ENCODE measurements at regions not wholly inside any gene's neighbourhood (a gene's known extent, or its start where the extent isn't known, plus 50 kb on each side); places are given as distances from the start of the nearest gene placed in this dataset.

DNA sequence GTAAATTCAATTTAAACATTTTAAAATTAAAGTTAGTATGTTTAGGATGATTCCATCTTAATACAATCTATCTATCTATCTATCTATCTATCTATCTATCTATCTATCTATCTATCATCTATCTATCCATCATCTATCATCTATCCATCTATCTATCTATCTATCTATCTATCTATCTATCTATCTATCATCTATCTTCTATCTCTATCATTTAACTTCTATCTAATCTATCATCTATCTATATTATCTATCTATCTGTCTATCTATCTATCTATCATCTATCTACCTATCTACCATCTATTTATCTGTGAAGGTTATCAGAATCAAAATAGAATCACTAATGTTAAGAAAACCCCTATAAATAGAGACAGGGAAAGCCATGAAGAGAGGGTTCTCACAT, 78.3 kb downstream of the RAMP3 start:
- no peak for DNase-seq (ENCODE audit: low read depth)

DNA sequence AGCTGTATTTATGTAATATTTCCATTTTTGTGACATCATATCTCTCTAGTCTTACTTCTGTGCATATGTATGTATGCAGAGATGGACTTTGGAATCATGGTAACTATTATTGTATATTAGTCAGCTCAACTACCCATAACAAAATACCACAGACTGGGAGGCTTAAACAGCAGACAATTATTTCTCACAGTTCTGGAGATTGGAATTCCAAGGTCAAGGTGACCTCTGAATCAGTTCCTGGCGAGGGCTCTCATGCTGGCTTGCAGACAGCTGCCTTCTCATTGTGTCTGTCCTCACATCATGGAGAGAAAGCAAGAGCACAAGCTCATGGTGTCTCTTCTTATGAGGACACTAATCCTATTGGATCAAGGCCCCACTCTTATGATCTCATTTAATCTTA, 79.1 kb downstream of the RAMP3 start:
- DNase-seq (ENCODE audit: low read depth): no peak

DNA sequence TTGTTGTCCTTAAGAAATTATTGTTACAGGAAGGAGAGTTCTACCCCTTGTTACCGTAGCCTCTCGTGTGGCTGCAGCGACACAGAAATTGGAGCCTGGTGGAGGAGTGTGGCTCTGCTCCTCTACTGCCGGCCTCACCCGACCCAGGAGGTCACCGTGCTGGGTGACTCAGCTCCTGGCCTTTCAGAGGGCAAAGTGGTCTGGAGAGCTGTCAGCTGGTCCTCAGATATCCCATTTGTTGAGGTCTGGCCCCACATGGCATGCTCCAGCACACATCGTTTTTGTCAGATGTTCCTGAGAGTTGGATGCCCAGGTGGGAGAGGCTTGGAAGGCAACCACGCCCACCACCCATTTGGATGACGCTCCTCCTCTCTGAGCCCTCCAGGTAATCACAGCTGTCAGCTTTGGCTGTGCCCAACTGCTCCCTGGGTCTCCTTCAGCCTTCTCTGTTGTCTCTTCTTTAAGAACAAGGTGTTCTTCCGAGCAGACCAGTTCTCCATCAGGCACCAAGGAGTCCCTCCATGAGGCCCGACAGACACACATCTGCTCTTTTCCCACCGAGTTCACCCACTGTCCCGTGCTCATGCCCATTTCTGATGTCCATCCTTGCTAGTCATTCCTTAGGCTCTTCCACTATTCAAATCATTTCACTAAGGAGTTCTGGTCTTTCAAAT, 80.3 kb downstream of the RAMP3 start:
- DNase-seq (ENCODE audit: low read depth): no peak

DNA sequence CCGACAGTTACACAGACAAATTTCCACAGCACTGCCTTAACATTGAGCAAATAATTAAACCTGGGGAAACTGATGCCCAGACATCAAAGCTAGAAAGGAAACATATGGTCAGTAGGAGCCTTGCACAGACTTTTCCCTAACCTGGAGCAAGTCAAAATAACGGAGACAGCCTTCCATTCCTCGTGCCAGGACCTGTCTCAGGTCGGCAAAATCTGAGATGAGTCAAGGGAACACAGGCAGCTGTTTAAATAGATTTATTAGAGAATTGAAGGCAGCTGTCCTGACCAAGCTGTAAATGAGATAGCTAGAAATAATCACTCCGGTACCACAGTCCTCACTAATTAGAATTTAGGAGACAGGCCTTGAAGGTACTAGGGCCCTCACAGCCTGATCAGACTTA, 81.2 kb downstream of the RAMP3 start:
- no peak for DNase-seq (ENCODE audit: low read depth)

DNA sequence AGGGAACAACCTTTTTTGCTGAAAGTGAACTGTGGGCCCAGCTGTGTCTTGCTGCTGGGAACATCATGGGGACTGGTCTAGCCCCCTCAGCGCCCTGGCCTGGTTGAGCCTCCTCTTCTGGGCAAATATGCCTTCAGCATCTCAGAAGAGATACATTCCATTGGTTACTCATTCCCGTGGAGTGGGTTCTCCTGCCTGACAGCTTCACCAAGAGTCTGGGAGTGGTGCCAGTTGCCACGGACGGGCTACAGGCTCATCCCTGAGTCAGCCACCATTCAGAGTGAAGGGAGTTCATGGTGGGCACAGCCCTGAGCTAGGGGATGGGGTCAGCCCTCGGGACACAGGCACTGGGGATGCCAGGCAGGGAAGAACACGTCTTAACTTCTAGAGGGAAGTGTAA, 81.9 kb downstream of the RAMP3 start:
- DNase-seq (ENCODE audit: low read depth): no peak

DNA sequence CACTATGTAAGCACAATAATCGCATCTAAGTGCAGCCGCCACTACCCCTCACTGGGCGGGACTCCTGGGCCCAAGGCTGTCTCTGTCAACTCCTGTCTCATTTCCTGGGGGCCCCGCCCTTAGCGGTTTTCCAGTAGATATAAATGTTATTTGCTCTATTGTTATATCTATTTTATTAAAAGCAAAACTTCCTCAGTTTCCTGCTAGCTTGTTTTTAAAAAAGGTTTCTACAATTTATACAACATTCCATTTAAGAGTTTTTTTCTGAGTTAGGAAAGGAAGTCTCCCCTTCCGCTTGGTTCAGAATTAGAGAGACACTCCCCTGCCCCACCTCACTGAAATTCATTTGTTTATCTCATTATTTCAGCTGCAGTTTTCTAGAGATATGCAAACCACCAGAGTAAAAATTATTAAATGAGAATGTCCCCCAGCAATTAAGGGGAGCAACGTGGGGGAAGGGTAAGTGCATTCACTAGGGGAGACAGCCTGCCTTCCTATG, 82.7 kb downstream of the RAMP3 start:
- DNase-seq (ENCODE audit: low read depth): no peak

DNA sequence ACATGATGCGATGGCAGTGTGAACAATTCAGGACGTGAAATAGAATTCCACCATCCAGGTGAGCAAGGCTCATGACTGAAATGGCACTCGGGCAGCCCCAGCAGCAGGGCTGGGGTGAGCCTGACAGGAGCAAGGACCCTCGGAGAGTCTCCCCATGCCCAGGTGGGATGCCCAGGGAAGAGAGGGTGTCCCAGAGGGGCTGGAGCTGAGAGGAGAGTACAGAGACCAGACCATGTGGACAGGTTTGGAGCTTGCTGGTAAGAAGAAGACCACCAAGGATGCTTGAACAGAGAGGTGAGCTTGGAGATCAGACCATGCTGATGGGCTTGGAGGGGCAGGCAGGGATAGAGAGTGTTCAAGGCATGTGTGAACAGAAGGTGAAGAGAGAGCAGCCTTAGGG, 83.3 kb downstream of the RAMP3 start:
- DNase-seq (ENCODE audit: low read depth): no peak

DNA sequence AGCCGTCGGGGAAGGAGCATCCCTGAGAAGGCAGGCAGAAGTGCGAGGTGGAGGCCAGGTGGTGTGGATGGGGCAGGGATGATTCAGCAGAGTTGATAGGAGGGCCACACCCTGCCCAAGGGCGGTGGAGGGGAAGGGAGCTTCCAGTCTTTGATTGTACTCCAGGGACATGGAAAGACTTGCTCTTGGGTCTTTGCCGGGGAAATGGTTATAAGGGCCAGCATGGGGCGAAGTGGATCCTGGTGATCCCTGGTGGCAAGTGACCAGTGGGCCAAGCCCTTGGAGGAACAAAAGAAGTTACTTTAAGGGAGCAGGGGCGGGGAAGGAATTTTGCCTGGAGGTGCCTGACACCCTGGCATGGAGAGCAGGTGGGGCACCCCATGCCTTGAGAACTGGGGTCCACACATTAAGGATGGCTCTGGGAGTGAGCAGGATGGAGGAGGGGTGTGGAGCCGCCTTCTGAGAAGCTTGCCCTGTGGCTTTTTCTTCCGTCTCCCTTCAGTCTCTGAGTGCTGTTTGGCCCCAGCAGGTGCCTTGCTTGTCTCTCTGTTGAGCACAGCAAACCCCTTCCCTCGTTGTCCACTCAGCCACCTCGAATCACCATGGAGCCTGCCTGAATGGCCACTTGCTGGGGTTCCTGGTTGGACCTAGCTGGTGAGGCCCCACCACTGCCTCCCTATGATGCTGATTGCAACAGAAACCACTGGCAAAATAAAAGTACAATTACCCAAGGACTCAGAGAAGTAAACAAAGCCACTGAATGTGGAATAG, 83.9 kb downstream of the RAMP3 start:
- DNase-seq (ENCODE audit: low read depth): no peak

DNA sequence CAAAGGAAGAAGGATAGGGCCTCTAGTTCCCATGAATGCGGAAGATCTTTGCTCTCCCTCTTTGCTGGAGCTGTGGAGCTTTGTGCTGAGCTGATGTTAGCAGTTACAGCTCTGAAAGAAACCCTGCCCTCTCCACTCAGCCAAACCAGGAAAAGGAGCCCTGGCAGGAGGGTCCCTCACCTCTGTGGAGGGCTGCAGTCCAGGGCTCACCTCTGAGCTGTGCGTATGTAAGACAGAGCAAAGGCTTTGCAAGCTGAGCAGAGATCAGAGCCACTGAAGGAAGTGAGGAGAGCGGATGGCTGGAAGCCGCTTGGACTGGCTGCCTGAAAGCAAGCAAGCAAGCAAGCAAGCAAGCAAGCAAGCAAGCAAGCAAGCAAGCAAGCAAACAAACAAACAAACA, 84.7 kb downstream of the RAMP3 start:
- DNase-seq (ENCODE audit: low read depth): no peak

DNA sequence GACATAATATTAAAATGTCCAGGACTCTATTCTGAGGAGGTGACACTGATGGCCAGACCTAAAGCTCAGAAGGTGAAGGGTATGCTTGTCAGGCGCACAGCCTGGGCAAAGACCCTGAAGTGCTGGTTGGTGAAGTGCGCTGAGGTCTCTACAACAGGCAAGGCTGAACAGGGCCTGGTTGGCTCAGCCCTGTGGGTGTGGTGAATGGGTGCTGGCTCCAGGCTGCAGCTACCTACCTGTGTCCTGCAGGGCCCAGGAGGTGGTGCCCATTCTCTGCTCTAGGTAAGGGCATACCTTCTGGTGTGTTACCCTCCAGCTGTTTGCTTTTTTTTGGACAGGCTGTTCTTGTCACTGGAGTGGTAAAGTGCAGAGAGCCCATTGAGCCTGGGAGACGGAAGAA, 85.1 kb downstream of the RAMP3 start:
- no peak for DNase-seq (ENCODE audit: low read depth)

DNA sequence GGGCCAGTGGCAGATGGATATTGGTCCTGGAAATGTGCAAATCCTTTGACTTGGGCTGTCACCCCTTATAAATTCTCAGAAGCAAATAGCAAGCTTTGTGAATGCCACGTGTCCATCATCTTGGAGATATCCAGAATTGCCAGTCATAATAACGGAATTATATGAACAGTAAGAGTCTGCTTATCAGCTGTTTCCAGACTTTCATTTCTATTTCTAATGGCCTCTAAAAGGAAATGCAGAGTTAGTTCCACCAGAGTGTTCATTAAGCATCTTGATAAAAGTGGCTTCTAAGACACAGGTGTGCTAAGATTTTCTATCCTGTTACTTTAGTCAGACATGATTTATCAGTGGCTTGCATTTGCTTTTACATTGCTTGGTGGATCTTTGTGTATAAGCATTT, 87.4 kb downstream of the RAMP3 start:
- no peak for DNase-seq (ENCODE audit: low read depth)

DNA sequence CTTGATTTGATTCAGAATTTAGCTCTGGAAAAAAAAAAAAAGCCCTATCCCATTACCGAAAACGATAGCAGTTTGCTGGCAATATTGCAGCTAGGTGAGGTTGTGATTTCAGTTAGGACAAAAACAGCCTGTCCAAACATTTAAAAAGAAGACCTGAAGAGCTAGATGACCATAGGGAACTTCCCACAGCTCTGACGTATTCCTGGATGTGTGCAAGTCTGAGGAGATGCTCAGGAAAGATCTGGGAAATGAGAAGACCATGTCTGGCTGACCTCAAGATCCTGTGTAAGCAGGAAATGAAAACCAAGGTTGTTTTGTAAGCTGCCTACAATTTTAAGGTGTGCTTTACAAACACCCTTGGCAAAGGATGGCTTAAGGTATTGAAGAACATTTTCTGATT, 88.7 kb downstream of the RAMP3 start:
- no peak for DNase-seq (ENCODE audit: low read depth)

DNA sequence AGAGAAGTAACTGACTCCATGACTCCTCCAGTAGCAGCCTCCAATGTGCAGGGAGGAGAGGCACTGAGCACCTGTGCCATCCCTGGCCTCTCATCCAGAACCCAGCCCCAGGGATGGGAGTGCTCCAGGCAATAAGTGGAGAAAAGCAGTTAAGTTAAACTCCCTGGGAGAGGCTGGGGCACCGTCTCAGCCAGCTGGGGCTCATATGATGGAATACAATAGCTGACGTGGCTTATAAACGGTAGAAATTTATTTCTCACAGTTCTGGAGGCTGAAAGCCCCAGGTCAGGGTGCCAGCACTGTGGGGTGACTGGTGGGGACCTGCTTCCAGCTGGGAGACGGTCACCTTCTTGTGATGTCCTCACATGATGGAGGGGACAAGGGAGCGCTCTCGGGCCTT, 94.7 kb downstream of the RAMP3 start:
- DNase-seq (ENCODE audit: low read depth): no peak

DNA sequence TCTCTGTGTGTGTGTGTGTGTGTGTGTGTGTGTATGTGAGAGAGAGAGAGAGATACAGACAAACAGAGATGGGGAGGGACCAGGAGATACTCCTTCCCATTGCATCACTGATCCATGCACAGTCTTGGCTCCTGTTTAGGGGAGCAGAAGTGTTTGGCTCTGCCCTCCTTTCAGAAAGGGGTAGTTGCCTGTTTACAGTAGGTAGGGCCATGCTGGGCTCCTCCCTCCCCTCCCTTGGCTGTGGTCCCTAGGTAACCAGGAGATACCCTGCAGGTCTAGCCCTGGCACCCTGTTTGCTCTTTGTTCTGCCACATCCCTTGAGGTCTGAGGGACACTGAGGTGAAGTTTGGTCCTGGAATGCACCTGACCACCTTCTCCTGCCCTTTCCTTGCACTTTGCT, 95.3 kb downstream of the RAMP3 start:
- no peak for DNase-seq (ENCODE audit: low read depth)

DNA sequence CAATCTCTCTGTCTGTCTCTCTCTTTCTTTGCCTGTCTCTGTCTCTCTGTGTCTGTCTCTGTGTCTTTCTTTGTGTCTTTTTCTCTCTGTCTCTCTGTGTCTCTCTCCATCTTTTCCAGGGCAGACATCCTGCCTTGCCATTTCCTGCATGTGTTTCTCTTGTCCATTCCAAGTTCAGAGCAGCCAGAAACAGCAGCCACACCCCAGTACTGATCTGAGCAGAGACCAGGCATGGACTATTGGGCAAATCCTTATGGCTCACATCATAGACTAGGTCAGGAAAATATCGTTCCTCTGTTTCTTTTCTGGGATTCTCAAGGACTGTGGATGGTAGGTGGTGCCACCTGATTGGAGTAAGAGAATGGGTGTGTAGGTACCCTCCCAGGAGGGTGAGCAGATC, 95.8 kb downstream of the RAMP3 start:
- DNase-seq (ENCODE audit: low read depth): no peak

DNA sequence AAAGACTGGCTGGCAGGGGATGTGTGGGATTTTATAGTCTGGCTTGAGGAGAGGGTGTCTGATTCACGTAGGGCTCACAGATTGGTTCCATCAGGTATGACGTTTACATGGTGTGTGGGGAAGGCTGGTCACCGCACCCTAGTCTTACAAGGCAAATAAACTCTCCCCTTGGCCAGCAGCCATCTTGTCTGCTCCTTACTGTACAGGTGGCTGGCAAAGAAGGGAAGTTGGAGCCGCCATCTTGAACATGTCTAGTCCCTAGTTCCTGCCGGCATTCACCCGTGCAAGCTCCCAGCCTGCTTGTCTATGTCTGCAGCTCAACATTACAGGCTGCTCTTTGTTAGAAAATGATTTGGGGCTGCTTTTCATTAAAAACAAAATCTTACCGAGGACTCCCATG, 97.6 kb downstream of the RAMP3 start:
- DNase-seq (ENCODE audit: low read depth): no peak

DNA sequence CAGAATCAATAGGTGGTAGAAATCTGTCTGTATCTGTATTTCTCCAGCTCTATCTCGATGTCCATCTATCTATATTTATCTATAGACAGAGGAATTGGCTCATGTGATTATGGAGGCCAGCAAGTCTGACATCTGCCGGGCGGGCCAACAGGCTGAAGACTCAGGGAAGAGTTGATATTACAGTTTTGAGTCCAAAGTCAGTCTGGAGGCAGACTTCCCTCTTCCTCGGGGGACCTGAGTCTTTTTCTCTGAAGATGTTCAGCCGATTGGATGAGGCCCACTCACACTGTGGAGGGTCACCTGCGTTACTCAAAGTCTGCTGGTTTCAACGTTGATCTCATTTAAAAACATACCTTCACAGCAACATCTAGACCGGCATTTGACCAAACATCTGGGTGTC, 98.7 kb downstream of the RAMP3 start:
- DNase-seq (ENCODE audit: low read depth): no peak

DNA sequence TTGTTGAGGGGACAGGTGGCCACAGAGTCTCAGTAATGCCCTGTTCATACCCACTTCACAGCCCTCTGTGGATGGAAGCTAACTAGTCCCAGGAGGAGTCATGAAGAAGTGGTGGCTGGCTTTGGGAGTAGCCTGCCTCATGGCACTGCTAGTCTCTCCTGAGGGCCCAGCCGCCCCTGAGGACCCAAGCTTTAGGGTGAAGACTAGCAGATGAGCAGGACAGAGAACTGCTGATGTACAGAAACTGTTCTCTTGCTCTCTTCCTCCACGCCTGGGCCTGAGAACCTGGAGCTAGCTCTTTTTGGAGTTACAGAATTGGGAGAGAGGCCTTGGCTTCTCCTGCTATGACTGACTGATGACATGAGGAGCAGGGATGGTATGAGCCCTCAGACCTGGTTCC, 99.2 kb downstream of the RAMP3 start:
- DNase-seq (ENCODE audit: low read depth): no peak

DNA sequence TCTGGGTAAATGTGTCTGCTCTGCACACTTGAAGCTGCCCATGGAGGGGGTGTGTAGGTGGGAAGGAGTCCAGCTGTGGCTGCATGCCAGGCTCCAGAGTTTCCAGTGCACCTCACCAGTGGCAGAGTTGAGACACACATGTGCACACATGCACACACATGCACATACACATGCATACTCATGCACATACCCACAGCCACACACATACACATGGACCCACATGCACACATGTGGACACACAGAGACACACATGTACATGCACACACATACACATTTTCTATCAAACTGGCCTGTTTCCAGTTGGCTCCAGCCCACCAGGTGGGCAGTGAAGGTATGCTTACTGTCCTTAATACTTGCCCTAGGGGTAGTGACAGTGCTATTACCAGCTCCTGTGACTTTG, 99.7 kb downstream of the RAMP3 start:
- DNase-seq (ENCODE audit: low read depth): no peak

DNA sequence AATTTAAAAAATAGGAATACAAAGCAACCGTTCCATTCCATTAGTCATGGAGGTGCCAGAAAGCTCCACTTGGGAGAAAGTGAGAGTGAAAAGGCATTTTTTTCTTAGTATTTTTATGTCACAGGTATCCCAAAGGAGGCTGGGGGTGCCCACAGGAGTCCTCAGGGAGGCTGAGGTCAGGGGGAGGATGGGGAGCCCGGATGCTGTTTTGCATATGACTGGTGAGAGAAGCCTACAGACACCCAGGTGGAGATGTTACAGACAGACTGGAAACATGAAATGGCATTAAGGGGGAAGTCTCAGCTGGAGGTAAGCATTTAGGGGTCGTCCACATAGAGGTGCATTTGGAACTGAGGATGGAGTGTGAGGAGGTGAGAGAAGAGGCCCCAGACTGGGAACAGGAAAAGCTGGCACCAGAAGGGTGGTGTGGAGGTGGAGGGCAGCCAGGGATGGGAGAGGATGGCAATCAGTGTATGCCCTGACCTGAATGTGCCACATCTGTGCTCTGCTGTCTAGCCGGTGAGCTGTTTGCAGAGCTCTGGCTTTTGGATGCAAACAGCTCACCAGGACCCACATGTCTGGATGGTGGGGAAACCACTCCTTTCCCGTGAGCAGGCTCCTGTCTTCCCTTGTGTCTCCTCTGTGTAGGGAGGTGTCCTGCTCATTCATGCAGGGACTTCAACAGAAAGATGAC, 101.1 kb downstream of the RAMP3 start:
- no peak for DNase-seq (ENCODE audit: low read depth)

DNA sequence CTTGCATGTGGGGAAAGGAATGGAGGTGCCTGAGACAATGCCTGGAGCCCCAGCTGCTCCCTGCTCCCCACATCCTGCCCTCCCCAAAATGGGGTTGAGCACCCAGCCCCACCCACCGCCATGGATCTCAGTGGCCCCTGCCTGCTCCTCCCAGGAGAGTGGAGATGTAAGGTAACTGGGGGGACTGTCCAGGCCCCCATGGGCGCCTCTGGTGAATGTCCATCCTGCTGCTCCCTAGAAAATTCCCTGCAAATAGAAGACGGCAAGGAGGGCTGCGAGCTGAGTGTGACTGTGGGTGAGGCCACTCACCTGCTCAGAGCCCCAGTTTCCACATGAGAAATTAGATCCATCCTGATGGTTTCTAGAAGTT, 101.6 kb downstream of the RAMP3 start:
- DNase-seq (ENCODE audit: low read depth): no peak

DNA sequence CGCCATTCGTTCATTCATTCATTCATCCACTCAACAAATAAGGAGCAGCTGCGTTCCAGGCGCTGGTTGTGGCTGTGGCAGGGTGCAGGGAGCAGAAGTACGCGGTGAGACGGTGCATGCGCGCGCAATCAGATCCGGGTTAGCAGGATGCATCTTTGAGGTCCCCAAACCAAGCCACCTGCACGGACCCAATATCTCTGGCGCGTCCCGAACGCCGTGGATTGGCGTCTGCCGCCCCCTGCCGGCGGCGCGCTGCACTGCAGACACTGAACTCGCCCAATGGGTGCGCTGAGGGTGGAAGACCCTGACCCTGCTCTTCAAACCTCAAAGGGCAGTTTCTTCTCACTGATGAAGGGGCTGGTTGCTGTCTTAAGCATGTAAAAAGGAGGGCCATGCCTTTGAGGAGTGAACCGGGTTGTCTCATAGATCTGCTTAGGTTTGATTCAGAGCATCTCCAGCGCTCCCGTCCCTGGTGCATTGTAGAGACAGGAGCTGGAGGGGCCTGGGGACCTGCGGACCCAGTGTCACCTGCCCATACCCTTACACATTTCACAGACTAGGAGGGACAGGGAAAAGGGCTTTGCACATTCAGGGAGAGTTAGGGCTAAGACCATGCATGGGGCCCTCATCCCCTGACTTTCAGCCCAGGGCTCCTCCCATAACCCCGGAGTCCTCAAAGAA, 102.5 kb downstream of the RAMP3 start:
- peak; percentile 45 for DNase-seq (ENCODE audit: low read depth)

DNA sequence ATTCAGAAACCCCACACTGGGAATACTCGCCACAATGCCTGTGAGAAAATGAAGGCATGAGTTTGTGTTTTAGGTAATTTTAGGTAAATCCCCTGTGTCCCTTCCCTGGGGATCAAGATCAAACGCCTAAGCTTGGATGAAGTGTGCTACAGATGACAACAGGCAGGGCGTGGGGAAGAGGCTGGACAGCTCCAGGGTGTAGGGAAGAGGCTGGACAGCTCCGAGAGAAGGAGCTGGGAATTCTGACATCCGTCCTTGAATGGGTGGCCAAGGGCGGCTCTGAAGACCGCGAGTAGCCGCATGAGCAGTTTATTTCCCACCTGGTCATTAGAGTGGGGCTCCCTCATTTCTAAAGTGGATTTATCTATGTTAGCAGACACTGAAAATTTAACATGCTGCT, 109.7 kb downstream of the RAMP3 start:
- no peak for DNase-seq (ENCODE audit: low read depth)

All from activated gamma-delta T cell treated with anti-CD3 and anti-CD28 coated beads, Interleukin-2, amount 50 U/mL, for 16 hours (primary cell).